Peyer's patch (tissue), 4 donors: ENCODE measurements at regions not wholly inside any gene's neighbourhood (a gene's known extent, or its start where the extent isn't known, plus 50 kb on each side); places are given as distances from the start of the nearest gene placed in this dataset.

Experiments
- DNase-seq, 3 donors: peaks; one replicate each; pipeline ENCODE4 v3.0.0-alpha.2; 2017 to 2019
- H3K27ac ChIP-seq, 4 donors: fragments of 200-600 bp; sonication (generic); one replicate each; pipeline ENCODE4 v1.5.1; 2016 to 2019
- H3K27me3 ChIP-seq, 2 donors: fragments of 200-600 bp; sonication (generic); one replicate each; pipeline ENCODE4 v1.5.1; 2019
- H3K36me3 ChIP-seq, 3 donors: fragments of 200-600 bp; sonication (generic); one replicate each; pipeline ENCODE4 v1.5.1; 2016 to 2019
- H3K4me1 ChIP-seq, 4 donors: fragments of 200-600 bp; sonication (generic); one replicate each; pipeline ENCODE4 v1.5.1; 2016 to 2019
- H3K4me3 ChIP-seq, 4 donors: fragments of 200-600 bp; sonication (generic); 1 replicate in 3 of 4; 2 replicates in 1 of 4; pipeline ENCODE4 v1.5.1; 2016 to 2019; ENCODE audit warnings: mild to moderate bottlenecking in 1 of 4
- H3K9me3 ChIP-seq, 4 donors: fragments of 200-600 bp; sonication (generic); one replicate each; pipeline ENCODE4 v1.5.1; 2016 to 2019; ENCODE audit warnings: mild to moderate bottlenecking in 1 of 4
- POLR2A ChIP-seq, 2 donors: fragments of 450-650 bp; IDR thresholded peaks; one replicate each; pipeline ENCODE4 v1.5.1; 2017; ENCODE audit warnings: antibody characterized with exemption in 2 of 2, mild to moderate bottlenecking in 2 of 2, moderate library complexity in 2 of 2
- TF ChIP-seq, protein P1 (sequence below), 6 experiments: fragments of 450-650 bp in 4 of 6; fragments of 200-600 bp in 2 of 6; sonication (generic) in 1 of 6; IDR thresholded peaks; one replicate each; pipeline ENCODE4 v1.5.1; 2017 to 2019; ENCODE audit warnings: antibody characterized with exemption in 6 of 6, mild to moderate bottlenecking in 3 of 6, moderate library complexity in 1 of 6

GRCh38 chr4:173858471-173858870 is 328.4 kb upstream of the HAND2 start:
- no peak for DNase-seq
- Histone ChIP-seq H3K27ac (no peak overlapping the region), H3K9me3 (no peaks in the 10 kb centered on the region), H3K4me3 (no peak overlapping the region), H3K36me3 (no peaks in the 10 kb centered on the region), H3K27me3 (no peaks in the 10 kb centered on the region), H3K4me1 (no peaks in the 10 kb centered on the region)
- TF ChIP-seq, protein P1, sequence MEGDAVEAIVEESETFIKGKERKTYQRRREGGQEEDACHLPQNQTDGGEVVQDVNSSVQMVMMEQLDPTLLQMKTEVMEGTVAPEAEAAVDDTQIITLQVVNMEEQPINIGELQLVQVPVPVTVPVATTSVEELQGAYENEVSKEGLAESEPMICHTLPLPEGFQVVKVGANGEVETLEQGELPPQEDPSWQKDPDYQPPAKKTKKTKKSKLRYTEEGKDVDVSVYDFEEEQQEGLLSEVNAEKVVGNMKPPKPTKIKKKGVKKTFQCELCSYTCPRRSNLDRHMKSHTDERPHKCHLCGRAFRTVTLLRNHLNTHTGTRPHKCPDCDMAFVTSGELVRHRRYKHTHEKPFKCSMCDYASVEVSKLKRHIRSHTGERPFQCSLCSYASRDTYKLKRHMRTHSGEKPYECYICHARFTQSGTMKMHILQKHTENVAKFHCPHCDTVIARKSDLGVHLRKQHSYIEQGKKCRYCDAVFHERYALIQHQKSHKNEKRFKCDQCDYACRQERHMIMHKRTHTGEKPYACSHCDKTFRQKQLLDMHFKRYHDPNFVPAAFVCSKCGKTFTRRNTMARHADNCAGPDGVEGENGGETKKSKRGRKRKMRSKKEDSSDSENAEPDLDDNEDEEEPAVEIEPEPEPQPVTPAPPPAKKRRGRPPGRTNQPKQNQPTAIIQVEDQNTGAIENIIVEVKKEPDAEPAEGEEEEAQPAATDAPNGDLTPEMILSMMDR (IDR thresholded peaks at IDR 0.05) = no peak
- no peak for TF ChIP-seq POLR2A (IDR thresholded peaks at IDR 0.05)

DNA sequence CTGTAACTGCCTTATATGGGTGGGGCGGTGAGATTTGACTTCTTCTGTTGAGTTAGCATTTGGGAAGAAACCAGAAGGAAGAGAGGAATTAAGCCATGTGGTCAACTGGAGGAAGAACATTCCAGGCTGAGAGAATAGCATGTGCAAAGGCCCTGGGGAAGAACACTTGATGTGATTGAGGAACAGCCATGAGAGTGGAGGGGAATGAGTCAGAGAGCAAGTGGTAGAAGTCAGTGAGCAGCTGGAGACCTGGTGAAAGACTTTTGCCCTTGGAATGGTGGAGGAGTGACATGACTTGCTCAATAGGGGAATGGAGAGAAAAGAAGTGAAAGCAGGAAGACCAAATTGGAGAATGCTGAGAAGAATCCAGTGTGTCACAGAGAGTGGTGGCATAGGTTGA is 327.8 kb upstream of the HAND2 start:
- Histone ChIP-seq H3K4me3 (no peak overlapping the region), H3K36me3 (no peaks in the 10 kb centered on the region), H3K27me3 (no peaks in the 10 kb centered on the region), H3K4me1 (no peaks in the 10 kb centered on the region), H3K27ac (no peak overlapping the region), H3K9me3 (no peaks in the 10 kb centered on the region)
- no peak for DNase-seq
- TF ChIP-seq POLR2A (IDR thresholded peaks at IDR 0.05) = no peak
- TF ChIP-seq, protein P1 (IDR thresholded peaks at IDR 0.05) = no peak

GRCh38 chr4:173855015-173855414 is 325.0 kb upstream of the HAND2 start:
- TF ChIP-seq, protein P1 (IDR thresholded peaks at IDR 0.05) = no peak
- no peak for TF ChIP-seq POLR2A (IDR thresholded peaks at IDR 0.05)
- no peak for DNase-seq
- H3K27ac ChIP-seq = no peak overlapping the region

GRCh38 chr4:173852775-173853174 is 322.7 kb upstream of the HAND2 start:
- no peak overlapping the region for H3K27ac ChIP-seq
- no peaks in the 10 kb centered on the region for H3K9me3 ChIP-seq

More at GRCh38 chr4:173855015-173855414, 325.0 kb upstream of the HAND2 start:
- no peaks in the 10 kb centered on the region for H3K4me1 ChIP-seq
- no peaks in the 10 kb centered on the region for H3K27me3 ChIP-seq
- no peak overlapping the region for H3K4me3 ChIP-seq
- H3K36me3 ChIP-seq = no peaks in the 10 kb centered on the region
- no peaks in the 10 kb centered on the region for H3K9me3 ChIP-seq

DNA sequence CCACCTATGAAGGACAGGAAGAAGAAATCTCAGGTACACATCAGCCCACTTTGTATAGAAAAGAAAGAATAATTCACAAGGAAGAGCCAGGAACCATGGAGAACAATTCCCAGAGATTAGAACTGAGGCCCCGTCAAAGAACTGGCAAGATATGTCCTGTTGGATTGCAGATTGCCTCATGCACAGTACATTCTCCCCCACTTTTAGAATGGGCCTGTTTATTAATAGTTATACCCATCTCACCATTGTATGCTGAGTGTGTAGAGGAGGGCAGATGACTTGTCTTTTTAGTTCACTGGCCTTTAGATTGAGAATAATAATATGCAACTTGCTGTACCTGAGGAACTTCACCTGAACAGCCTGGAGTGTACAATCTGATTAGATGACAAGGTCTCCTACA is 315.6 kb upstream of the HAND2 start:
- no peaks in the 10 kb centered on the region for H3K36me3 ChIP-seq
- H3K4me3 ChIP-seq = no peak overlapping the region
- H3K4me1 ChIP-seq = no peaks in the 10 kb centered on the region
- TF ChIP-seq, protein P1 (IDR thresholded peaks at IDR 0.05) = no peak
- TF ChIP-seq POLR2A (IDR thresholded peaks at IDR 0.05) = no peak
- no peak for DNase-seq
- H3K9me3 ChIP-seq = no peaks in the 10 kb centered on the region
- H3K27ac ChIP-seq = no peak overlapping the region
- no peaks in the 10 kb centered on the region for H3K27me3 ChIP-seq

More at GRCh38 chr4:173852775-173853174, 322.7 kb upstream of the HAND2 start:
- no peak for DNase-seq
- H3K4me3 ChIP-seq = no peak overlapping the region
- no peaks in the 10 kb centered on the region for H3K27me3 ChIP-seq
- no peaks in the 10 kb centered on the region for H3K4me1 ChIP-seq
- H3K36me3 ChIP-seq = no peaks in the 10 kb centered on the region
- no peak for TF ChIP-seq POLR2A (IDR thresholded peaks at IDR 0.05)
- TF ChIP-seq, protein P1 (IDR thresholded peaks at IDR 0.05) = no peak

DNA sequence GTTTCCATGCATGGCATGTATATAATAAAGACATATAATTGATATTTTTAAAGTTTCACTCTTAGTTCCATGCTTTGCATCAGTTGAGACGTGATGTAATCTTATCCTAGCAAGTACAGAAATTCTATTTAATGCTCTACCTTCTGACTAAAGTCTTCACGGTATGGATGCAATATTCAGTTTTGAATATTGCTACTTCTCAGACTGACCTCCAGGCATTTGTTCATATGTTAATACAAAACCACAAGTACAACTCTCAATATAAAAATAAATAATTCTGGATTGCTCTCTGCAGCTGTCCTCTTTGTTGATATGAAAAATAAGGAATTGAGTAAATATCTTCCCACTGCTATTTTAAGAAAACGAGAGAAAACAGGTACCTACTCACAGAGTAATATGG is 309.8 kb upstream of the HAND2 start:
- no peak for TF ChIP-seq POLR2A (IDR thresholded peaks at IDR 0.05)
- TF ChIP-seq, protein P1 (IDR thresholded peaks at IDR 0.05) = no peak
- no peak for DNase-seq
- Histone ChIP-seq H3K4me3 (no peak overlapping the region), H3K4me1 (no peaks in the 10 kb centered on the region), H3K9me3 (no peaks in the 10 kb centered on the region), H3K36me3 (no peaks in the 10 kb centered on the region), H3K27me3 (no peaks in the 10 kb centered on the region), H3K27ac (no peak overlapping the region)
